ENCODE measurements at regions not wholly inside any gene's neighbourhood (a gene's known extent, or its start where the extent isn't known, plus 50 kb on each side); places are given as distances from the start of the nearest gene placed in this dataset.

- TF ChIP-seq ZBTB33 (IDR thresholded peaks at IDR 0.05; ENCODE audit: extremely low read depth, insufficient replicate concordance, low read length) = no peak
- no peak for TF ChIP-seq POLR2A (IDR thresholded peaks at IDR 0.05; ENCODE audit: borderline replicate concordance, extremely low read depth, insufficient read depth, insufficient read length)
- no peak for TF ChIP-seq CTCF (IDR thresholded peaks at IDR 0.05 in 2 of 3, conservative IDR thresholded peaks at IDR 0.05 in 1 of 3; ENCODE audit: borderline replicate concordance in 1 of 3, insufficient read depth in 1 of 3, low read depth in 2 of 3, low read length in 2 of 3)
- TF ChIP-seq YY1 (IDR thresholded peaks at IDR 0.05; ENCODE audit: extremely low read depth, insufficient replicate concordance, low read depth, low read length) = no peak
- no peak for TF ChIP-seq MAX (IDR thresholded peaks at IDR 0.05)
Observed at GRCh38 chr10:9885761-9886160, 1131.9 kb upstream of the CELF2 start.

Data from HCT116 (cell line).